ENCODE measurements at regions not wholly inside any gene's neighbourhood (a gene's known extent, or its start where the extent isn't known, plus 50 kb on each side); places are given as distances from the start of the nearest gene placed in this dataset.
"Not testable (repeated sequence)": the region's sequence is repeated elsewhere in the genome, so short reads cannot be mapped to it uniquely, and the experiment has no call there.

- not testable (repeated sequence) for TF ChIP-seq CTCF, POLR2A (IDR thresholded peaks at IDR 0.05)
Observed at GRCh38 chr5:123975521-123975920, 463.5 kb downstream of the CSNK1G3 start.

All from thyroid gland (tissue), 4 donors.